Endodermal cell (in vitro differentiated cells): ENCODE measurements at regions not wholly inside any gene's neighbourhood (a gene's known extent, or its start where the extent isn't known, plus 50 kb on each side); places are given as distances from the start of the nearest gene placed in this dataset.
A peak's percentile ranks its signal among the peaks of the same experiment; 100 is the strongest.

ENCODE experiments used
- DNase-seq: peaks from one replicate; pipeline ENCODE4 v3.0.0-alpha.2; 2017
- H3K27ac ChIP-seq: 2 replicates; pipeline ENCODE4 v1.5.1; 2013; ENCODE audit warnings: mild to moderate bottlenecking, low read depth, low read length, moderate library complexity
- H3K27me3 ChIP-seq: 2 replicates; pipeline ENCODE4 v1.6.1; 2013; ENCODE audit warnings: mild to moderate bottlenecking, low read length, moderate library complexity; ENCODE audit not compliant: insufficient read depth, control insufficient read depth, poor library complexity, severe bottlenecking
- H3K36me3 ChIP-seq: 2 replicates; pipeline ENCODE4 v1.7.0; 2013; ENCODE audit warnings: mild to moderate bottlenecking, low read length, moderate library complexity; ENCODE audit not compliant: control insufficient read depth, insufficient read depth
- H3K4me1 ChIP-seq: one replicate; pipeline ENCODE4 v1.7.0; 2013; ENCODE audit warnings: low read length; ENCODE audit not compliant: control insufficient read depth, insufficient read depth
- H3K4me3 ChIP-seq: 2 replicates; pipeline ENCODE4 v1.5.1; 2013; ENCODE audit warnings: mild to moderate bottlenecking, low read length, moderate library complexity
- H3K9ac ChIP-seq: 2 replicates; pipeline ENCODE4 v1.6.1; 2013; ENCODE audit warnings: mild to moderate bottlenecking, low read length, moderate library complexity; ENCODE audit not compliant: poor library complexity, severe bottlenecking; ENCODE audit errors: extremely low read depth
- H3K9me3 ChIP-seq: 2 replicates; pipeline ENCODE4 v1.6.1; 2013; ENCODE audit warnings: mild to moderate bottlenecking, low read length, moderate library complexity; ENCODE audit not compliant: control insufficient read depth
- H3K27ac Mint-ChIP-seq: 2 replicates; pipeline ENCODE4 v1.8.0; 2020; ENCODE audit warnings: mixed read lengths
- H3K27me3 Mint-ChIP-seq: 2 replicates; pipeline ENCODE4 v1.8.0; 2021; ENCODE audit warnings: mild to moderate bottlenecking, mixed read lengths; ENCODE audit not compliant: insufficient read depth
- H3K36me3 Mint-ChIP-seq: 2 replicates; pipeline ENCODE4 v1.8.0; 2020; ENCODE audit warnings: low read depth, mixed read lengths
- H3K4me1 Mint-ChIP-seq: 2 replicates; pipeline ENCODE4 v1.8.0; 2020; ENCODE audit warnings: mixed read lengths
- H3K4me3 Mint-ChIP-seq: 2 replicates; pipeline ENCODE4 v1.8.0; 2020; ENCODE audit warnings: mild to moderate bottlenecking, moderate library complexity, mixed read lengths
- H3K9me3 Mint-ChIP-seq: 2 replicates; pipeline ENCODE4 v1.8.0; 2020; ENCODE audit warnings: mild to moderate bottlenecking, mixed read lengths
- WGBS, 2 experiments: methylation state at CpG; one replicate each; pipeline versions ENCODE4 v1.1.5 to v1.1.7; 2013; ENCODE audit warnings: missing lambda C conversion rate in 2 of 2, mixed read lengths in 1 of 2; ENCODE audit not compliant: insufficient coverage in 1 of 2, insufficient read length in 1 of 2; 5-methylcytosine and 5-hydroxymethylcytosine counted together
- TF ChIP-seq, protein P1 (sequence below): fragments of 200-600 bp; sonication (generic); conservative IDR thresholded peaks from 2 replicates; pipeline ENCODE4 v1.5.0; 2021; ENCODE audit warnings: antibody characterized with exemption, mild to moderate bottlenecking

DNA sequence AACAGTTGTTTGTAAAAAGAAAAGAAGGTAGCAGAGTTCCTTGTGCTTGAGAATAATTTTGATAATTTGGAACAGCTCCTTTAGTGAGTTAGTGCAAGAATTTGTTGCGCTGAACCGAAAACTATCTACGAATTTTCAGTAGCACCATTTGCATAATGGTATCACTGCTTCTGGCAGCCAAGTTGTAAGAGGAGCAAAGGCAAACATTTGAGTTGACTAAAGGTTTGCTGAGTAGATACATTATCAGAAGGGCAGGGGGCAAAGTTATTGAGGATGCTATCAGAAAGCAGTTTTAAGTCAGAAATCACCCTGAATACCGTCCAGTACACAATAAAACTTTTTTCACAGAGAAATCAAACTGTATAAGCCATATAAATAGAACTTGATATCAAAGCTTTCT, 181.5 kb upstream of the MOCS2 start:
- Mint-ChIP-seq H3K27me3 (no peaks in the 10 kb centered on the region), H3K36me3 (no peaks in the 10 kb centered on the region), H3K27ac (no peak overlapping the region), H3K9me3 (peaks cover 10% of the 10 kb centered on the region), H3K4me3 (no peak overlapping the region), H3K4me1 (peaks cover 8% of the 10 kb centered on the region)
- peaks cover 9% of the 10 kb centered on the region for H3K4me1 ChIP-seq
- H3K27ac ChIP-seq: no peak overlapping the region
- TF ChIP-seq, protein P1, sequence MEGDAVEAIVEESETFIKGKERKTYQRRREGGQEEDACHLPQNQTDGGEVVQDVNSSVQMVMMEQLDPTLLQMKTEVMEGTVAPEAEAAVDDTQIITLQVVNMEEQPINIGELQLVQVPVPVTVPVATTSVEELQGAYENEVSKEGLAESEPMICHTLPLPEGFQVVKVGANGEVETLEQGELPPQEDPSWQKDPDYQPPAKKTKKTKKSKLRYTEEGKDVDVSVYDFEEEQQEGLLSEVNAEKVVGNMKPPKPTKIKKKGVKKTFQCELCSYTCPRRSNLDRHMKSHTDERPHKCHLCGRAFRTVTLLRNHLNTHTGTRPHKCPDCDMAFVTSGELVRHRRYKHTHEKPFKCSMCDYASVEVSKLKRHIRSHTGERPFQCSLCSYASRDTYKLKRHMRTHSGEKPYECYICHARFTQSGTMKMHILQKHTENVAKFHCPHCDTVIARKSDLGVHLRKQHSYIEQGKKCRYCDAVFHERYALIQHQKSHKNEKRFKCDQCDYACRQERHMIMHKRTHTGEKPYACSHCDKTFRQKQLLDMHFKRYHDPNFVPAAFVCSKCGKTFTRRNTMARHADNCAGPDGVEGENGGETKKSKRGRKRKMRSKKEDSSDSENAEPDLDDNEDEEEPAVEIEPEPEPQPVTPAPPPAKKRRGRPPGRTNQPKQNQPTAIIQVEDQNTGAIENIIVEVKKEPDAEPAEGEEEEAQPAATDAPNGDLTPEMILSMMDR: no peak
- peaks cover 14% of the 10 kb centered on the region for H3K9me3 ChIP-seq
- H3K9ac ChIP-seq: no peak overlapping the region
- WGBS, 2 experiments: 80 to 84% methylated on average over 3 of the region's 4 CpGs
- H3K27me3 ChIP-seq: no peaks in the 10 kb centered on the region
- no peak for DNase-seq
- no peaks in the 10 kb centered on the region for H3K36me3 ChIP-seq
- peak overlapping the region; percentile 20 for H3K4me3 ChIP-seq

DNA sequence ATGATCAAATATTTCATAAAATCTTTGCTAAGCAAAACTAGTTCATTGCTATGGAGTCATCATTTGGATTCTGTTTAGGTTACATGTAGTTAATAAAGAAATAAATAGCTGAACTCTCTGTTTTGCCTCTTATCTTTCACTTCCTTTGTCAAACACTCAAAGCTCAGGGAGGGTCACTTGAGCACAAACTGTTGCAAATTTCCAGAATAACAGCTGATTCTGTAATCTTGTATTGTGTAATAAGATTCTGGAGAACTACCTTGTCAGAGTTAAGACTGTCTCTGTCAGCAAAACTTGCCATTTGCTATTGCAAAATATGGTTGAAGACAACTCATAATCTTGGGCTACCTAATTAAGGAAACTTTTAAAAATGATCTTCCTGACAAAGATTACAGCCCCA, 182.0 kb upstream of the MOCS2 start:
- H3K36me3 Mint-ChIP-seq: no peaks in the 10 kb centered on the region
- no peak overlapping the region for H3K4me3 Mint-ChIP-seq
- Histone ChIP-seq H3K9me3 (peaks cover 14% of the 10 kb centered on the region), H3K27ac (no peak overlapping the region), H3K4me1 (peaks cover 9% of the 10 kb centered on the region), H3K36me3 (no peaks in the 10 kb centered on the region), H3K27me3 (no peaks in the 10 kb centered on the region), H3K9ac (no peak overlapping the region), H3K4me3 (peak overlapping the region; percentile 20)
- no peak overlapping the region for H3K27ac Mint-ChIP-seq
- TF ChIP-seq, protein P1: no peak
- no peak for DNase-seq
- H3K27me3 Mint-ChIP-seq: no peaks in the 10 kb centered on the region
- H3K4me1 Mint-ChIP-seq: peaks cover 8% of the 10 kb centered on the region
- H3K9me3 Mint-ChIP-seq: peaks cover 10% of the 10 kb centered on the region

DNA sequence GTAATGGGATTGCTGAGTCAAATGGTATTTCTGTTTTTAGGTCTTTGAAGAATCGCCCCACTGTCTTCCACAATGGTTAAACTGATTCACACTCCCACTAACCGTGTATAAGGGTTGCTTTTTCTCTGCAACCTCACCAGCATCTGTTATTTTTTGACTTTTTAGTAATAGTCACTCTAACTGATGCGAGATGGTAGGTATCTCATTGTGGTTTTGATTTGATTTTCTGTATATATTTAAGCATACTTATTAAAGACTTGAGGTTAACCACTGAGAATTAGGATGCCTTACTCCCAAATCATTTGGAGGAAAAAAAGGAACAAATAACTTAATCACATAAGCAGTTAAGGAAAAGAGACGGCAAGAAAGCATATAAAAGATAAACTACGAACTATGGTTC, 181.6 kb upstream of the FST start:
- Mint-ChIP-seq H3K36me3 (no peaks in the 10 kb centered on the region), H3K27ac (no peak overlapping the region), H3K27me3 (no peaks in the 10 kb centered on the region), H3K4me1 (no peaks in the 10 kb centered on the region), H3K9me3 (no peaks in the 10 kb centered on the region), H3K4me3 (no peak overlapping the region)
- H3K9ac ChIP-seq: no peak overlapping the region
- TF ChIP-seq, protein P1: no peak
- no peaks in the 10 kb centered on the region for H3K36me3 ChIP-seq
- no peaks in the 10 kb centered on the region for H3K4me1 ChIP-seq
- no peak for DNase-seq
- H3K9me3 ChIP-seq: no peaks in the 10 kb centered on the region
- H3K27ac ChIP-seq: no peak overlapping the region
- 95% methylated on average over 2 of the region's 5 CpGs; no CpG with 5 or more reads in 1 of the 2 experiments for WGBS, 2 experiments
- H3K27me3 ChIP-seq: no peaks in the 10 kb centered on the region
- H3K4me3 ChIP-seq: no peak overlapping the region
